ENCODE measurements at regions not wholly inside any gene's neighbourhood (a gene's known extent, or its start where the extent isn't known, plus 50 kb on each side); places are given as distances from the start of the nearest gene placed in this dataset.
A peak's percentile ranks its signal among the peaks of the same experiment; 100 is the strongest.

DNA sequence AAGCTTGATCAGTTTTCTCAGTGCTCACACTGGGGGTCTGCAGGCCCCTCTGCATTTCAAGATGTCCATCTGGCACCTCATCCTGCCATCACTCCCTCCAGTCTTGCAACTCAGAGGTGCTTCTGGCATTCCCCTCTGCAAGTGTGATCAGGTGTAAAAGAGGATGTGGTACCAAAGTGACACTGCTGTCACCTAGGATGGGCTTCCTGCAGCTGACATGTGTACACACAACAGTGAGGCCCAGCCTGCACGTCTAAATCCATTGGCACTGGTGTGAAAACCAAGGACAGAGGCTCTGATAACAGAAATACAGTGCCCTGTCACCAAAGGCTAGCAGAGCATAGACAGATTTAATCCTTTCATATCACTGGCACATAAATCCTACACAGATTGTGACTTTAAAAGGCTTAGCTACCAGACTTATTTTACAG is 162.5 kb upstream of the CELF2 start:
- H3K27me3 Mint-ChIP-seq = peaks cover 11% of the 10 kb centered on the region
- POLR2A ChIA-PET = no interaction called here
- ATAC-seq = peak; percentile 30
- TF ChIP-seq, protein P1, sequence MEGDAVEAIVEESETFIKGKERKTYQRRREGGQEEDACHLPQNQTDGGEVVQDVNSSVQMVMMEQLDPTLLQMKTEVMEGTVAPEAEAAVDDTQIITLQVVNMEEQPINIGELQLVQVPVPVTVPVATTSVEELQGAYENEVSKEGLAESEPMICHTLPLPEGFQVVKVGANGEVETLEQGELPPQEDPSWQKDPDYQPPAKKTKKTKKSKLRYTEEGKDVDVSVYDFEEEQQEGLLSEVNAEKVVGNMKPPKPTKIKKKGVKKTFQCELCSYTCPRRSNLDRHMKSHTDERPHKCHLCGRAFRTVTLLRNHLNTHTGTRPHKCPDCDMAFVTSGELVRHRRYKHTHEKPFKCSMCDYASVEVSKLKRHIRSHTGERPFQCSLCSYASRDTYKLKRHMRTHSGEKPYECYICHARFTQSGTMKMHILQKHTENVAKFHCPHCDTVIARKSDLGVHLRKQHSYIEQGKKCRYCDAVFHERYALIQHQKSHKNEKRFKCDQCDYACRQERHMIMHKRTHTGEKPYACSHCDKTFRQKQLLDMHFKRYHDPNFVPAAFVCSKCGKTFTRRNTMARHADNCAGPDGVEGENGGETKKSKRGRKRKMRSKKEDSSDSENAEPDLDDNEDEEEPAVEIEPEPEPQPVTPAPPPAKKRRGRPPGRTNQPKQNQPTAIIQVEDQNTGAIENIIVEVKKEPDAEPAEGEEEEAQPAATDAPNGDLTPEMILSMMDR (IDR thresholded peaks at IDR 0.05) = no peak
- no peaks in the 10 kb centered on the region for H3K9me3 Mint-ChIP-seq
- intact Hi-C loops (cut with micrococcal nuclease) = no loop called here
- no peak for DNase-seq
- H3K4me3 Mint-ChIP-seq = no peak overlapping the region
- H3K27ac Mint-ChIP-seq = no peak overlapping the region
- CTCF ChIA-PET = no interaction called here
- H3K4me1 Mint-ChIP-seq (ENCODE audit: low read depth) = no peaks in the 10 kb centered on the region
- no peaks in the 10 kb centered on the region for H3K36me3 Mint-ChIP-seq (ENCODE audit: low read depth)

- CTCF ChIA-PET = no interaction called here
- no peak overlapping the region for H3K27ac Mint-ChIP-seq
- no peak overlapping the region for H3K4me3 Mint-ChIP-seq
Measured at GRCh38 chr10:10860455-10860976, 157.2 kb upstream of the CELF2 start.

GRCh38 chr10:10865303-10865702 is 152.4 kb upstream of the CELF2 start:
- Mint-ChIP-seq H3K27me3 (peaks cover 8% of the 10 kb centered on the region), H3K9me3 (no peaks in the 10 kb centered on the region), H3K27ac (no peak overlapping the region), H3K36me3 (ENCODE audit: low read depth) (no peaks in the 10 kb centered on the region), H3K4me1 (ENCODE audit: low read depth) (no peaks in the 10 kb centered on the region), H3K4me3 (no peak overlapping the region)
- intact Hi-C loops (cut with micrococcal nuclease) = no loop called here
- CTCF ChIA-PET = no interaction called here
- POLR2A ChIA-PET = no interaction called here
- ATAC-seq = no peak
- DNase-seq = no peak
- TF ChIP-seq, protein P1 (IDR thresholded peaks at IDR 0.05) = no peak

More at GRCh38 chr10:10860455-10860976, 157.2 kb upstream of the CELF2 start:
- POLR2A ChIA-PET = no interaction called here
- intact Hi-C loops (cut with micrococcal nuclease) = no loop called here
- DNase-seq (no peak), ATAC-seq (no peak)
- Mint-ChIP-seq H3K36me3 (ENCODE audit: low read depth) (no peaks in the 10 kb centered on the region), H3K27me3 (peaks cover 5% of the 10 kb centered on the region), H3K4me1 (ENCODE audit: low read depth) (no peaks in the 10 kb centered on the region), H3K9me3 (no peaks in the 10 kb centered on the region)
- TF ChIP-seq, protein P1 (IDR thresholded peaks at IDR 0.05) = no peak

GRCh38 chr10:10865913-10866312 is 151.8 kb upstream of the CELF2 start:
- TF ChIP-seq, protein P1 (IDR thresholded peaks at IDR 0.05) = no peak
- Mint-ChIP-seq H3K27me3 (peaks cover 8% of the 10 kb centered on the region), H3K4me1 (ENCODE audit: low read depth) (no peaks in the 10 kb centered on the region), H3K9me3 (no peaks in the 10 kb centered on the region), H3K27ac (no peak overlapping the region), H3K36me3 (ENCODE audit: low read depth) (no peaks in the 10 kb centered on the region), H3K4me3 (no peak overlapping the region)
- POLR2A ChIA-PET = no interaction called here
- intact Hi-C loops (cut with micrococcal nuclease) = no loop called here
- DNase-seq = no peak
- ATAC-seq = no peak
- CTCF ChIA-PET = no interaction called here

DNA sequence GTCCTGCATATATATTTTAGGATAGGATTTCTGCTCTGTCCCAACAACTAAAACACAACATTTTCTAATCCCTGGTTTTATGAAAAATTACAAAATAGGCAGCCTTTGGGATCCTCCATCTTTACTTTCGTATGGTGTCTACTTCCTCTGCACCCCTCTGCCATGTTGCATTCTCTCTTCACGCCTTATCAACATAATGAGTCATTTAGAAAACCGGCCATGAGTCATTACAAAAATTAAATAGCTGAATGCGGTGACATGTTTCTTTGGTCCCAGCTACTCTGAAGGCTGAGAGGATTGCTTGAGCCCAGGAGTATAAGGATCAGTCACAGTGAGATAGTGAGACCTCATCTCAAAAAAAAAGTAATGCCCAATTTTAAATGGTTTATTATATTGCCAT is 148.1 kb upstream of the CELF2 start:
- ChIA-PET POLR2A (no interaction called here), CTCF (no interaction called here)
- ATAC-seq = peak; percentile 62

More for the DNA sequence above, 148.1 kb upstream of the CELF2 start:
- no peaks in the 10 kb centered on the region for H3K4me1 Mint-ChIP-seq (ENCODE audit: low read depth)
- no peak for DNase-seq
- no peak overlapping the region for H3K4me3 Mint-ChIP-seq
- TF ChIP-seq, protein P1 (IDR thresholded peaks at IDR 0.05) = no peak
- H3K27me3 Mint-ChIP-seq = peaks cover 10% of the 10 kb centered on the region
- intact Hi-C loops (cut with micrococcal nuclease) = no loop called here
- H3K27ac Mint-ChIP-seq = no peak overlapping the region
- no peaks in the 10 kb centered on the region for H3K36me3 Mint-ChIP-seq (ENCODE audit: low read depth)
- no peaks in the 10 kb centered on the region for H3K9me3 Mint-ChIP-seq

All from activated CD8-positive, alpha-beta T cell treated with anti-CD3 and anti-CD28 coated beads for 36 hours (primary cell).